ENCODE measurements at regions not wholly inside any gene's neighbourhood (a gene's known extent, or its start where the extent isn't known, plus 50 kb on each side); places are given as distances from the start of the nearest gene placed in this dataset.
"Not testable (repeated sequence)": the region's sequence is repeated elsewhere in the genome, so short reads cannot be mapped to it uniquely, and the experiment has no call there.

DNA sequence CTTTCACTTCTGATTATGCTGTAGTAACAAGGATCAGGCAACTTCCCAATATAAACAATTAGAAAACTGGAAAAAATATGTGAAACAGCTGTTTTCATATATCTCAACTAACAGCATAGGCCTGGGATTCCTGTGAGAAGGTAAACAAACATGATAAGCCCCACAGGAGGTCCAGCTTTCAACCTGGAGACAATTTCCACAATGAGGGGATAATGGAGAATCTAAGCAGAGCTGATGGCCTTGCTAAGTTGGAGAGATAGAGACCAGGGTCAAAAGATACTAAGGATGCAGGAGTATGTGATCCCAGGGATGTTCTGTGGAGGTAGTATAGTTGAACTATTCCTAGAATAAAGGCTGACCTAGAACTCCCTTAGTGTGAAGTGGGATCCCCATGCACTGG, 452.3 kb upstream of the ACTRT1 start:
- H3K27me3 Mint-ChIP-seq, result no peaks in the 10 kb centered on the region
- no peak overlapping the region for H3K27ac Mint-ChIP-seq
- peaks cover 0 to 4% (median 1%) of the 10 kb centered on the region in 3 donors for H3K9me3 Mint-ChIP-seq
- no peaks in the 10 kb centered on the region for H3K36me3 Mint-ChIP-seq
- H3K4me1 Mint-ChIP-seq, result no peaks in the 10 kb centered on the region
- H3K4me3 Mint-ChIP-seq, result no peak overlapping the region

DNA sequence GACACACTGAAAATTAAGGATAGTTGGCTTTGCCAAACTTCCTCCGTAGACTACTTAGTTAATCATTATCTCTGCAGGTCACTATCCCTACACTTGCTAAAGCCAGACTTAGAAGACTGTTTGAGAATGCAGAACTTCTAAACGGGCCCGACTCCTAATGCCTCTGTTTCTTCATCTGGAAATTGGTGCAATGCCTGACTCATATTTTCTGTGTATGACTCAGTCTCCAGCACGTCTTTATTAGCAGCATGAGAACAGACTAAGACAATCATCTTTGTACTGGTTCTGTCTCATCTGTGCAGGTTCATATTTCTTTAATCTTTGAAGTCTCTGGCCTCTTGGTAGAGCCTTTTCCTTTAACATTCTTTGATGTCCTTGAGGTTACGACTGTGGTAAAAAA, 411.9 kb upstream of the ACTRT1 start:
- no peak overlapping the region for H3K4me3 Mint-ChIP-seq
- H3K27ac Mint-ChIP-seq, result no peak overlapping the region
- H3K9me3 Mint-ChIP-seq, result peaks cover 3 to 7% (median 3%) of the 10 kb centered on the region in 3 donors
- H3K27me3 Mint-ChIP-seq, result no peaks in the 10 kb centered on the region
- no peaks in the 10 kb centered on the region for H3K4me1 Mint-ChIP-seq
- no peaks in the 10 kb centered on the region for H3K36me3 Mint-ChIP-seq

DNA sequence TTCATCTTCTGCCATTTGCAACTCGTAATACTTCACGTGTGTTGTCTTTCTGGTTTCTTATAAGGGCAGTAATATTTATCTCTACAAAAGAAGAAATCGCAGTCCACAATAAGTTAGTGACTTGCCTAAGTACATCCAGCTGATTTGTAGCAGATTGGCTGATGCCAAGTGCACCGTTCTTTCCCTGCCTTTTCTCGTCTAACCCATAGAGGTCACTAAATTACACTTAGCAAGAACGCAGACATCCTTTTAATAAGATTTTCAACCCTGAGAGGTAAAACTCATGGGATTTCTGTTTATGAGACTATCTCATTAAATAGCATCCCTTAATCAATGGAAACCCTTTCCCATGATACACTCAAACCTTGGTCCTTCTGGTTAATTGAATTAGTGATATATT, 408.6 kb upstream of the ACTRT1 start:
- peaks cover 0 to 7% (median 3%) of the 10 kb centered on the region in 3 donors for H3K9me3 Mint-ChIP-seq
- no peaks in the 10 kb centered on the region for H3K36me3 Mint-ChIP-seq
- H3K4me3 Mint-ChIP-seq, result no peak overlapping the region
- H3K27ac Mint-ChIP-seq, result no peak overlapping the region
- H3K27me3 Mint-ChIP-seq, result no peaks in the 10 kb centered on the region
- H3K4me1 Mint-ChIP-seq, result no peaks in the 10 kb centered on the region

DNA sequence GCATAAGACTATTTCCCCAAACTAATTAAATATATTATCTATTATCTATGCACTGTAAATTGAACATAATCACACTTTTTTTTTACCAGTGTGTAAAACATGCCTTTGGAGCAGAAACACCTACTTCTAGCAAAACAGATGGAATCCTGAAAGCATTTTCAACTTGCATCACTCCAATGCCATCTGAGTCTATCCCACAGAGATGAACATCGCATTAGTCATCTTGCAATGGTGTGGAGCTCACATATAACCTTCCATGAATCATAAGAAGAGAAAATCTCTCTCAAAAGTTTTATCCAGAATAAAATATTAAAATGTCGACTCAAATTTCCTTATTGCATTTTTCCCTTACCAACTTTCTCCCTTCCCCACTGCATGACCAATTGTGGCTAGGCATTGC, 406.7 kb upstream of the ACTRT1 start:
- H3K9me3 Mint-ChIP-seq, result peaks cover 4 to 10% (median 9%) of the 10 kb centered on the region in 3 donors
- no peak overlapping the region for H3K27ac Mint-ChIP-seq

DNA sequence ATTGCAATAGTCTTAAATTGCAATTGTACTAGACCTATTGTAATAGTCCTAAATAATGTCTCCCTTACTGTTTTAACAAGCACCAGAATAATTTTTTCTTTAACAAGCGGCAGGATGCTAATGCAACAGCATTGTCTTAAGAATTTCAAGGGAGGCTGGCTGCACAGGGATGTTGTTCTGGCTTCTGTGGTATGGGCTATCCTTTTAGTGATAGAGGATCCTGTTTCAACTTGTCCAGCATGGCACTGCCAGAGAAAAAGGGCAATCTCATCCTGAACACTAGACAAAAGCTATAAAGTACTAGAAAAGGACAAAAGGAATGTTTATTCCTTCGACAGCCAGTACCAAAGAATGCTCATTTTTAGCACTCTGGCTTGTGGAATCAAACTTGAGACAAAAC, 405.5 kb upstream of the ACTRT1 start:
- Mint-ChIP-seq H3K4me1 (no peaks in the 10 kb centered on the region), H3K27ac (no peak overlapping the region), H3K9me3 (peaks cover 5 to 11% (median 8%) of the 10 kb centered on the region in 3 donors), H3K27me3 (no peaks in the 10 kb centered on the region), H3K36me3 (no peaks in the 10 kb centered on the region), H3K4me3 (no peak overlapping the region)

More for the DNA sequence above, 406.7 kb upstream of the ACTRT1 start:
- Mint-ChIP-seq H3K27me3 (no peaks in the 10 kb centered on the region), H3K36me3 (no peaks in the 10 kb centered on the region), H3K4me1 (no peaks in the 10 kb centered on the region), H3K4me3 (no peak overlapping the region)

DNA sequence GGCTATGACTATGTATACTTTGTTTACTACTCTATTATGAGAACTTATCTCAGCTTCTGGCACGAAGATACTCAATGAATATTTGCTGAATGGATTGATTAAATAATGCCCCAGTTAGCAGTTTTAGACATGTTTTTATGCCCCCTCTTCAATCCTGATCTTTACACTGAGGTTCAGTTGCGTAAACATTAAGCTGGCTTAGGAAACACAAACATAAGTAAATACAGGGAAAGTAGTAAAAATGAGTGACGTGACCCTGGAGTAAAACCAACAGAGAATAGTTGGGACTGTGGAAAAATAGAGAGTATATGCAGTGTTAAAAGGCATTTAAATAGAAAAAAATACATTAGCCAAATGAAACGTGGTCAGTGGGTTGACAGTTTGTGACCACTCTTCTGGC, 387.0 kb upstream of the ACTRT1 start:
- H3K4me1 Mint-ChIP-seq, result no peaks in the 10 kb centered on the region
- no peaks in the 10 kb centered on the region for H3K36me3 Mint-ChIP-seq
- H3K27ac Mint-ChIP-seq, result no peak overlapping the region
- H3K9me3 Mint-ChIP-seq, result peaks cover 2 to 6% (median 3%) of the 10 kb centered on the region in 3 donors
- H3K27me3 Mint-ChIP-seq, result no peaks in the 10 kb centered on the region
- H3K4me3 Mint-ChIP-seq, result no peak overlapping the region

DNA sequence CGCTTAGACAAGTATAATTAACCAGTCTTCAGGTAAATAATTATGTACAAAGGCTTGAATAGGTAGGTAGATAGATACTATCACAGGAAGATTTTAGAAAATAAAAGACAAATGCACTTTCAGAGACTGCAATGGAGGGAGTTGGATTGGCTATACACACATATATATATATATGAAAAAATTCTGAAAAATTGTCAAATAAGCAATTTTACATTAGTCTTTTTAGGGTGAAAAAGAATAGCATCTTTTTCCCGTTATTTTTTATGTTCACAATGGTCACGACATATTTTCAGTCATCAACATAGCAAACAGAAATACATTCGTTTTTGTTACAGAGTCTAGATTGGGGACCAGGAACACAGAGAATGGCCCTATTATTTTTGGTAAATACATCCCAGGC, 385.9 kb upstream of the ACTRT1 start:
- Mint-ChIP-seq H3K4me1 (no peaks in the 10 kb centered on the region), H3K4me3 (no peak overlapping the region), H3K36me3 (no peaks in the 10 kb centered on the region), H3K9me3 (peaks cover 0 to 6% (median 3%) of the 10 kb centered on the region in 3 donors), H3K27ac (no peak overlapping the region), H3K27me3 (no peaks in the 10 kb centered on the region)

DNA sequence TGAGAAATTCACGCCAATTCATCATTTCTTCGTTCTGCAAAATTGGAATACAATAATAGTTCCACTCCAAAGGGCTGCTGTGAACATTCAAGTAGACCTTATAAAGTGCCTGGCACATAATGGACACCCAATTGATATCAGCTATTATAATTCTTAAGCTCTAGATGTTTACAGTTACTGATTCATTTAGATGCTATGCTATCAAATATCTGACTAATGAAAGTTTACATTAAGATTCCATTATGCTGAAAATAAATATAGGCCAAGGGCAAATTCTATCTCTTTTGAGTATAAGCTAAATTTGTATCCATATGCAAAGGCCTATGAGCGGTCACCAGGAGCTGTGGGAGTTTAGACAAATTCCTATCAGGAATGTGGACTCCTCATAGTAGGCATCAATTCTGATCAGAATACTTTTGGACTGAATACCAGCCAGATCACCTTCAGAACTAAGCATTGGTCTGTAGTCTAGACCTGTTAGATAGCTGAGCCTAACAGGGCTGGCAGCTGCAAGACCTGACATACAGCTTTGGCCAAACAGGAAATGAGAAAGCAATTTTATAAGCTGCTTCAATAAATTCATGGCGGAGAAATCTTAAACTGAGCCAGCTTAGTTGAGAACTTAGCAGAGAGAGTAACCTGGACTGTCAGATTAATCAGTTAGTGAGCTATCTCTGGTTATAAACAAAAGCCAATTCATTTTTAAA, 384.3 kb upstream of the ACTRT1 start:
- H3K36me3 Mint-ChIP-seq, result no peaks in the 10 kb centered on the region
- no peaks in the 10 kb centered on the region for H3K27me3 Mint-ChIP-seq
- H3K4me3 Mint-ChIP-seq, result no peak overlapping the region
- H3K27ac Mint-ChIP-seq, result no peak overlapping the region
- H3K4me1 Mint-ChIP-seq, result no peaks in the 10 kb centered on the region
- peaks cover 0 to 6% (median 3%) of the 10 kb centered on the region in 3 donors for H3K9me3 Mint-ChIP-seq

DNA sequence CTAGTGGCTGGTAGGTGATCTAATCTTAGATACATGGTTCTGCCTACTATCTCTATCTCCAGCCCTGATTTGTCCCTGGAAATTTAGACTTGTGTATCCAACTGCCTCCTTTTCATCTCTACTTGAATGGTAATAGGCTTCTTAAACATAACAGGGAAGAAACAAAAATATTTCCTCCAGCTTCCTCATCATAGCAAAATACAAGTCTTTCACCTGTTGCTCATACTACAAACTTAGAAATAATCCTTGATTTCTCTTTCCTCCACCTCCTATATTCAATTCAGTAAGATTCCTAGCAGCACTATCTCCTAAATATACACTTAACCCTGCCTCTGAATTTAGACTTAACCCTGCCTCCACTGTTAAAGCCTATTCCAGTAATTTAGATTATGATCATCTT, 373.3 kb upstream of the ACTRT1 start:
- Mint-ChIP-seq H3K27me3 (no peaks in the 10 kb centered on the region), H3K9me3 (peaks cover 0 to 4% (median 0%) of the 10 kb centered on the region in 3 donors), H3K27ac (no peak overlapping the region), H3K36me3 (no peaks in the 10 kb centered on the region), H3K4me1 (no peaks in the 10 kb centered on the region), H3K4me3 (no peak overlapping the region)

DNA sequence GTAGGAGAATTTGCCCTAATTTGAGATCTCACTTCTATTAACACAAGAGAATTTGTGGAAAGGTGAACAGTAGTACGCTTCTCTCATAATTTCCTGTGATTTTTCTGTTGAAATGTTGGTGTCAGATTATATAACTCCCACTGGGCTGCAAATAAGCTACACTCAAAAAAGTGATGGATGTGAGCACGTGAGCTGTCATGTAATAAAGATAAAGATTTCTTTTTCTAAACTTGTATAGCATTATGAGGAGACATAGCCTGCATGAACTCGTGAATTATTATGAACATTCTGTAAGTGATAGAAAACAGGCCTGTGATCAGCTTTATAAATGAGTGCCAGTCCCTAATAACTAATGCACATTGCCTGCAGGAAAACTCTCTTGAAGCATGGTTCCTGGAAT, 356.6 kb upstream of the ACTRT1 start:
- Mint-ChIP-seq H3K4me3 (no peak overlapping the region), H3K4me1 (no peaks in the 10 kb centered on the region), H3K27ac (no peak overlapping the region), H3K36me3 (no peaks in the 10 kb centered on the region), H3K27me3 (no peaks in the 10 kb centered on the region), H3K9me3 (peaks cover 3 to 12% (median 4%) of the 10 kb centered on the region in 3 donors)

DNA sequence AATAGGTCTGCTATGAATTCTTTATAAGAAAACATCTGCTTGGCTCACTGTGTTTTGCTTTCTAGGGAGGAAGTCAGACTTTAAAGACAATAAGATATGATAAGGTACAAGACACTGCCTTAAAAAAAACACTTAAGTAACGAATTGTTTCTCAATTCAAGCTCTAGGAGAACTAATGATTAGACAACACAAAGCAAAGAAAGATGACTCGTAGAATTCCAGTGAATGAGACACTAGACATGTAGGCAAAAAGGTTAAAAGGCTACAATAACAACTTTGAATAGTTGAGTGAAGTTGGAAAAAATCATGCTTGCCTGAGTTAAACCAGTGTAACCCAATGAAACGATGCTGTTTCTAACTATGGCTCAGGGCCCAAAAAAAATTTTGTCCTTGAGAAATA, 344.4 kb upstream of the ACTRT1 start:
- Mint-ChIP-seq H3K27me3 (no peaks in the 10 kb centered on the region), H3K4me1 (no peaks in the 10 kb centered on the region), H3K36me3 (peaks cover 1% of the 10 kb centered on the region), H3K27ac (no peak overlapping the region), H3K9me3 (peaks cover 0 to 3% (median 2%) of the 10 kb centered on the region in 3 donors), H3K4me3 (no peak overlapping the region)

DNA sequence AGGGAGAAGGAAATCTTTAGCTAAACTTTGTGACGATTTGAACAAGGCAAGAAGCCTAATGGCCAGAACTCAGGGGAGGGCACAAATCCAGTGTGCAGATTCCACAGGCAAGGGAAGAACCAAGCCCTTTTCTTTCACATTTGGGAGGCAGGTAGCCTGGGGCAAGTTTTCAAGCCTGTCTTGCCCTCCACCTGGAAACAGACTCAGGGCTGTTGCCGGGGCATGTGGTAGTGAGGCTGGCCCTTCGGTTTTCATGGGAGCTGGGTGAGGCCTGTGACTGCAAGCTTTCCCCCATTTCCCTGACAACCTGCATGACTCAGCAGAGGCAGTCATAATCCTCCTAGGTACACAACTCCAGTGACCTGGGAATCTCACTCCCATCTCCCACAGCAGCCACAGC, 331.6 kb upstream of the ACTRT1 start:
- H3K4me3 Mint-ChIP-seq, H3K36me3 Mint-ChIP-seq, H3K27ac Mint-ChIP-seq, H3K27me3 Mint-ChIP-seq, H3K4me1 Mint-ChIP-seq: not testable (repeated sequence)
- peaks cover 3 to 19% (median 6%) of the 10 kb centered on the region in 3 donors for H3K9me3 Mint-ChIP-seq

DNA sequence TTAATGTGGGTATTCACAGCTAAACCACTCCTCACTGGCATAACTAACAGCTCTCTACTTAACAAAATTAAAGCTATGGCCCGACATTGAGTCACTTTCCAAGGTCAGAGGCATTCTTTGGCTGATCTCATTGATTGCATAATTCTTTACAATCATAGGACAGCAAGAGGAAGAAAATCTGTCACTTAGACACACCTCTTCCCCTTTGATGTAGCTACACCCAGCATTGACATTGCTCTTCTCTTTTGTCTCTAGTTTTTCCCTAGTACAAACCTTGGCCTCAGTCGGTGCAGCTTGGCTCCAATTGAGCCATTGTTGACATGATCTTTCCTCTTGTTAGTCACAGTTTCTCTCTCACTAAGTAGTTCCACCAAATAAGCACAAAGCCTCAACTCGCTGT, 313.3 kb upstream of the ACTRT1 start:
- no peaks in the 10 kb centered on the region for H3K4me1 Mint-ChIP-seq
- H3K9me3 Mint-ChIP-seq, result peaks cover 0 to 4% (median 3%) of the 10 kb centered on the region in 3 donors
- no peaks in the 10 kb centered on the region for H3K36me3 Mint-ChIP-seq
- no peak overlapping the region for H3K27ac Mint-ChIP-seq
- no peaks in the 10 kb centered on the region for H3K27me3 Mint-ChIP-seq
- no peak overlapping the region for H3K4me3 Mint-ChIP-seq

DNA sequence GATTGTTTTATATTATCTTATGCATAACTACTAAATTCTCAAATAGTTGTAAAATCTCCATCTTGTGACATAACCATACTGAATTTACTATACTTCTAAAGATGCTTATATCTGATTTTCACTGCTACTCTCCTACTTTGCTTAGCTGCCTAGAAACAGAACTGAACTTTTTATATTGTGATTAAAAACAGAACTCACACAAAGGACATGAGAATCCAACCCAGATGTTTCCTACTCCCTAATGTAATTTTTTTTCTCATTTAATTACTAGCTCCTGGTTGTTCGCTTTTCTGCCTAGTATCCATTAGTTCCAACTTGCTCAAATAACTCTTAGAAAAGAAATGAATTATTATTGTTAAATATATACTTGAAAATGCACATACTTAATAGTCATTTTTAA, 283.5 kb upstream of the ACTRT1 start:
- H3K4me1 Mint-ChIP-seq, result no peaks in the 10 kb centered on the region

DNA sequence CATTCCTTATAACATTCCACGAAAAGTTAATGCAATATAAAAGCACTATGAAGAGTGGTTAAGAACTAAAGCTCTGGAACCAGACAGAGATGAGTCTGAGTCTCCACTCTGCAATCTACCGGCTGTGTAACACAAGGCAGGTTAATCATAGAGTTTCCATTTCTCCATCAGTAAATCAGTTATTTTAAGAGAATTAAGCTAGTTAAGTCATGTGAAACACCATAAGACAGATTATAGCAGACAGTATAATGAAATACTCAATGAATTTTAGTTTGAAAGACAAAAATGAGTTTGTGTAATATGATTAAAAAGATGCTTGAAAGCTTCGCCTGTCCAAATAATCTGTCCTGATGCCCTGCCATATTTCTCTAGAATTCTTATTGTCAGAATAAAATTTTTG, 282.6 kb upstream of the ACTRT1 start:
- no peaks in the 10 kb centered on the region for H3K36me3 Mint-ChIP-seq
- H3K9me3 Mint-ChIP-seq, result peaks cover 3 to 4% (median 3%) of the 10 kb centered on the region in 3 donors
- H3K27ac Mint-ChIP-seq, result no peak overlapping the region
- H3K4me1 Mint-ChIP-seq, result no peaks in the 10 kb centered on the region
- no peaks in the 10 kb centered on the region for H3K27me3 Mint-ChIP-seq
- H3K4me3 Mint-ChIP-seq, result no peak overlapping the region

More for the DNA sequence above, 283.5 kb upstream of the ACTRT1 start:
- Mint-ChIP-seq H3K4me3 (no peak overlapping the region), H3K9me3 (peaks cover 3 to 4% (median 3%) of the 10 kb centered on the region in 3 donors), H3K27me3 (no peaks in the 10 kb centered on the region), H3K36me3 (no peaks in the 10 kb centered on the region), H3K27ac (no peak overlapping the region)

DNA sequence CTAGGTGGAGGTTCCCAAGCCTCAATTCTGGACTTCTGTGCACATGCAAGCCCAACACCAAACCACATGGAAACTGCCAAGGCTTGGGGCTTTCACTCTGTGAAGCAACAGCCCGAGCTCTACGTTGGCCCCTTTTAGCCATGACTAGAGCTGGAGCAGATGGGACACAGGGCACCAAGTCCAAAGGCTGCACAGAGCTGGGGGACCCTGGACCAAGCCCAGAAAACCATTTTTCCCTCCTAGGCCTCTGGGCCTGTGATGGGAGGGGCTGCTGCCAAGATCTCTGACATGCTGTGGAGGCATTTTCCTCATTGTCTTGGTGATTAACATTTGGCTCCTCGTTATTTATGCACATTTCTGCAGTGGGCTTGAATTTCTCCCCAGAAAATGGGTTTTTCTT, 258.7 kb upstream of the ACTRT1 start:
- H3K4me3 Mint-ChIP-seq, result no peak overlapping the region
- peaks cover 6 to 20% (median 7%) of the 10 kb centered on the region in 3 donors for H3K9me3 Mint-ChIP-seq
- H3K4me1 Mint-ChIP-seq, result no peaks in the 10 kb centered on the region
- H3K27ac Mint-ChIP-seq, result no peak overlapping the region
- H3K27me3 Mint-ChIP-seq, result no peaks in the 10 kb centered on the region
- H3K36me3 Mint-ChIP-seq, result no peaks in the 10 kb centered on the region
